ENCODE measurements at regions not wholly inside any gene's neighbourhood (a gene's known extent, or its start where the extent isn't known, plus 50 kb on each side); places are given as distances from the start of the nearest gene placed in this dataset.
A peak's percentile ranks its signal among the peaks of the same experiment; 100 is the strongest.

DNA sequence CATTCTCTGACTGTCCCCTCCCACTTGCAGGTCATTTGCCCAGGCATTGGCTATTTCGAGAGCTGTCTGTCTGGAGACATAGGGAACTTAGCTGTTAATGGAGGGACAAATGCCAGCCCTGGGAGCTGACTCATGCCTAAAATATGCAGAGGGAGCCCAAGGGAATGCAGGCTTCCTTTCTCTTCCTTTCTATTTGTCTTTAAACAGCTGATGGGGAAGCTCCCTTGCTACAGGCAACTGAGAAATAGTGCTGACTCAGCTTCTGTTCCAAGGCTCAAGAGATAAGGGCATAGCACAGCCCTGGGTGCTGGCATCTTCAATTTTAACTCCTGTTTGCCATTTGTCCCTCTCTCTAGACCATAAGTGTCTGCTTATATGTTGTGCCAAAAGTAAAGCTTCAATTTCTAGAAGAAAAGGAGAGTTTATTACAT lies 82.7 kb upstream of the C1GALT1 start:
- Histone ChIP-seq H3F3A (ENCODE audit: insufficient read depth, low read length, poor library complexity, severe bottlenecking) (no peaks in the 10 kb centered on the region), H3K4me3 (ENCODE audit: low read length) (no peak overlapping the region), H3K9ac (ENCODE audit: low read length) (no peak overlapping the region), H3K79me2 (replicated peaks; ENCODE audit: insufficient read depth, low read length) (no peaks in the 10 kb centered on the region), H3K27ac (ENCODE audit: low read length) (peak overlapping the region; percentile 55), H3K36me3 (ENCODE audit: insufficient read depth, low read length) (no peaks in the 10 kb centered on the region), H3K4me2 (ENCODE audit: low read length) (peak overlapping the region; percentile 33), H4K20me1 (ENCODE audit: insufficient read depth) (no peaks in the 10 kb centered on the region), H2AFZ (ENCODE audit: low read depth, low read length) (no peak overlapping the region), H3K27me3 (ENCODE audit: insufficient read depth, low read depth, low read length) (no peaks in the 10 kb centered on the region), H3K9me3 (ENCODE audit: low read length) (no peaks in the 10 kb centered on the region), H3K9me2 (ENCODE audit: insufficient read depth, low read length) (no peaks in the 10 kb centered on the region)
- TF ChIP-seq MXI1 (conservative IDR thresholded peaks at IDR 0.05; ENCODE audit: poor library complexity, severe bottlenecking): no peak
- TF ChIP-seq TAF1 (IDR thresholded peaks at IDR 0.05; ENCODE audit: low read depth): no peak
- no peak for TF ChIP-seq POLR2AphosphoS5 (IDR thresholded peaks at IDR 0.05)
- TF ChIP-seq, protein P1, sequence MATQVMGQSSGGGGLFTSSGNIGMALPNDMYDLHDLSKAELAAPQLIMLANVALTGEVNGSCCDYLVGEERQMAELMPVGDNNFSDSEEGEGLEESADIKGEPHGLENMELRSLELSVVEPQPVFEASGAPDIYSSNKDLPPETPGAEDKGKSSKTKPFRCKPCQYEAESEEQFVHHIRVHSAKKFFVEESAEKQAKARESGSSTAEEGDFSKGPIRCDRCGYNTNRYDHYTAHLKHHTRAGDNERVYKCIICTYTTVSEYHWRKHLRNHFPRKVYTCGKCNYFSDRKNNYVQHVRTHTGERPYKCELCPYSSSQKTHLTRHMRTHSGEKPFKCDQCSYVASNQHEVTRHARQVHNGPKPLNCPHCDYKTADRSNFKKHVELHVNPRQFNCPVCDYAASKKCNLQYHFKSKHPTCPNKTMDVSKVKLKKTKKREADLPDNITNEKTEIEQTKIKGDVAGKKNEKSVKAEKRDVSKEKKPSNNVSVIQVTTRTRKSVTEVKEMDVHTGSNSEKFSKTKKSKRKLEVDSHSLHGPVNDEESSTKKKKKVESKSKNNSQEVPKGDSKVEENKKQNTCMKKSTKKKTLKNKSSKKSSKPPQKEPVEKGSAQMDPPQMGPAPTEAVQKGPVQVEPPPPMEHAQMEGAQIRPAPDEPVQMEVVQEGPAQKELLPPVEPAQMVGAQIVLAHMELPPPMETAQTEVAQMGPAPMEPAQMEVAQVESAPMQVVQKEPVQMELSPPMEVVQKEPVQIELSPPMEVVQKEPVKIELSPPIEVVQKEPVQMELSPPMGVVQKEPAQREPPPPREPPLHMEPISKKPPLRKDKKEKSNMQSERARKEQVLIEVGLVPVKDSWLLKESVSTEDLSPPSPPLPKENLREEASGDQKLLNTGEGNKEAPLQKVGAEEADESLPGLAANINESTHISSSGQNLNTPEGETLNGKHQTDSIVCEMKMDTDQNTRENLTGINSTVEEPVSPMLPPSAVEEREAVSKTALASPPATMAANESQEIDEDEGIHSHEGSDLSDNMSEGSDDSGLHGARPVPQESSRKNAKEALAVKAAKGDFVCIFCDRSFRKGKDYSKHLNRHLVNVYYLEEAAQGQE (IDR thresholded peaks at IDR 0.05; ENCODE audit: borderline replicate concordance): no peak

DNA sequence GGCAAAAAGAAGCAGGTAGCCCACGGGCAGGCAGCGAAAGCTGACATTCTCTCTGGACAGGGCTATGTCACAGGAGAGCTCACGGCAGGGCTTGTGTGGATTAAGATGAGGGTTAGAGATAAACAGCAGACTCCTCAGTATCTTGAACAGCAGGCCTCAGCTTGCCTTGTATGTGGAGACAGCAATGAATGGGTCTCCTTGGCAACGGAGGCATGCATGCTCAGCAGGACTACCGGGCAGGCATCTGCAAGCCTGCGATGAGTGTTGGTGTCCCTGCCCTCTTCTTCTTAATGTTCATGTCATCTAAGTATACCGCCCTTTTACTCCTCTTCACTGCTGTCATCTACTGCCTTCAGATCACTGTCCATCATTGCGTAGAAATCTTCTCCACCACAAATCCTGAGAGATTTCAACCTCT lies 81.9 kb upstream of the C1GALT1 start:
- H3K27ac ChIP-seq (ENCODE audit: low read length): peak overlapping the region; percentile 55
- H3K9me3 ChIP-seq (ENCODE audit: low read length): no peaks in the 10 kb centered on the region
- H3K27me3 ChIP-seq (ENCODE audit: insufficient read depth, low read depth, low read length): no peaks in the 10 kb centered on the region
- H3F3A ChIP-seq (ENCODE audit: insufficient read depth, low read length, poor library complexity, severe bottlenecking): no peaks in the 10 kb centered on the region
- no peaks in the 10 kb centered on the region for H3K36me3 ChIP-seq (ENCODE audit: insufficient read depth, low read length)
- no peaks in the 10 kb centered on the region for H3K9me2 ChIP-seq (ENCODE audit: insufficient read depth, low read length)
- TF ChIP-seq, protein P2, sequence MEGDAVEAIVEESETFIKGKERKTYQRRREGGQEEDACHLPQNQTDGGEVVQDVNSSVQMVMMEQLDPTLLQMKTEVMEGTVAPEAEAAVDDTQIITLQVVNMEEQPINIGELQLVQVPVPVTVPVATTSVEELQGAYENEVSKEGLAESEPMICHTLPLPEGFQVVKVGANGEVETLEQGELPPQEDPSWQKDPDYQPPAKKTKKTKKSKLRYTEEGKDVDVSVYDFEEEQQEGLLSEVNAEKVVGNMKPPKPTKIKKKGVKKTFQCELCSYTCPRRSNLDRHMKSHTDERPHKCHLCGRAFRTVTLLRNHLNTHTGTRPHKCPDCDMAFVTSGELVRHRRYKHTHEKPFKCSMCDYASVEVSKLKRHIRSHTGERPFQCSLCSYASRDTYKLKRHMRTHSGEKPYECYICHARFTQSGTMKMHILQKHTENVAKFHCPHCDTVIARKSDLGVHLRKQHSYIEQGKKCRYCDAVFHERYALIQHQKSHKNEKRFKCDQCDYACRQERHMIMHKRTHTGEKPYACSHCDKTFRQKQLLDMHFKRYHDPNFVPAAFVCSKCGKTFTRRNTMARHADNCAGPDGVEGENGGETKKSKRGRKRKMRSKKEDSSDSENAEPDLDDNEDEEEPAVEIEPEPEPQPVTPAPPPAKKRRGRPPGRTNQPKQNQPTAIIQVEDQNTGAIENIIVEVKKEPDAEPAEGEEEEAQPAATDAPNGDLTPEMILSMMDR (IDR thresholded peaks at IDR 0.05; ENCODE audit: poor library complexity, severe bottlenecking): no peak
- TF ChIP-seq EZH2 (IDR thresholded peaks at IDR 0.05; ENCODE audit: borderline replicate concordance, insufficient read depth, low read length, poor library complexity, severe bottlenecking) (no peak), SMC3 (conservative IDR thresholded peaks at IDR 0.05; ENCODE audit: poor library complexity) (no peak), POLR2AphosphoS5 (IDR thresholded peaks at IDR 0.05) (peak; percentile 41)
- no peaks in the 10 kb centered on the region for H4K20me1 ChIP-seq (ENCODE audit: insufficient read depth)
- peak overlapping the region; percentile 1 for H3K9ac ChIP-seq (ENCODE audit: low read length)
- H3K79me2 ChIP-seq (replicated peaks; ENCODE audit: insufficient read depth, low read length): no peaks in the 10 kb centered on the region
- no peak overlapping the region for H2AFZ ChIP-seq (ENCODE audit: low read depth, low read length)
- H3K4me2 ChIP-seq (ENCODE audit: low read length): no peak overlapping the region
- H3K4me3 ChIP-seq (ENCODE audit: low read length): peak overlapping the region; percentile 42

DNA sequence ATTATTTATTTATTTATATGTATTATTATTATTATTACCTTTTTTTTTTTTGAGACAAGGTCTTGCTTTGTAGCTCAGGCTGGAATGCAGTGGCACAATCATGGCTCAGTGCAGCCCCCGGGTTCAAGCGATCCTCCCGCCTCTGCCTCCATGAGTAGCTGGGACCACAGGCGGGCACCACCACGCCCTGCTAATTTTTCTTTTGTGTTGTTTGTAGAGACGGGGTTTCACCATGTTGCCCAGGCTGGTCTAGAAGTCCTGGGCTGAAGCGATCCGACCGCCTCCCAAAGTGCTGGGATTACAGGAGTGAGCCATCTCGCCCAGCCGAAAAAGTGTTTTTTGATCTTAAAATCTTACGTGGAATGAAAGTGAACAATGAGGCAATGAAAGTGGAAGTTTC lies 79.4 kb upstream of the C1GALT1 start:
- Histone ChIP-seq H3K4me2 (ENCODE audit: low read length) (no peak overlapping the region), H3K27me3 (ENCODE audit: insufficient read depth, low read depth, low read length) (no peaks in the 10 kb centered on the region), H2AFZ (ENCODE audit: low read depth, low read length) (no peak overlapping the region), H3K36me3 (ENCODE audit: insufficient read depth, low read length) (no peaks in the 10 kb centered on the region), H3K9ac (ENCODE audit: low read length) (no peak overlapping the region), H3K9me2 (ENCODE audit: insufficient read depth, low read length) (no peaks in the 10 kb centered on the region), H3K79me2 (replicated peaks; ENCODE audit: insufficient read depth, low read length) (no peaks in the 10 kb centered on the region), H3F3A (ENCODE audit: insufficient read depth, low read length, poor library complexity, severe bottlenecking) (no peaks in the 10 kb centered on the region), H3K27ac (ENCODE audit: low read length) (no peak overlapping the region), H3K4me3 (ENCODE audit: low read length) (no peak overlapping the region), H3K9me3 (ENCODE audit: low read length) (no peaks in the 10 kb centered on the region), H4K20me1 (ENCODE audit: insufficient read depth) (no peaks in the 10 kb centered on the region)
- TF ChIP-seq EP300 (conservative IDR thresholded peaks at IDR 0.05; ENCODE audit: poor library complexity, severe bottlenecking) (no peak), SMC3 (conservative IDR thresholded peaks at IDR 0.05; ENCODE audit: poor library complexity) (no peak), RAD21 (conservative IDR thresholded peaks at IDR 0.05) (no peak), MXI1 (conservative IDR thresholded peaks at IDR 0.05; ENCODE audit: poor library complexity, severe bottlenecking) (no peak), TAF1 (IDR thresholded peaks at IDR 0.05; ENCODE audit: low read depth) (no peak), EZH2 (IDR thresholded peaks at IDR 0.05; ENCODE audit: borderline replicate concordance, insufficient read depth, low read length, poor library complexity, severe bottlenecking) (no peak), POLR2AphosphoS5 (IDR thresholded peaks at IDR 0.05) (no peak)
- TF ChIP-seq, protein P2 (IDR thresholded peaks at IDR 0.05; ENCODE audit: poor library complexity, severe bottlenecking): no peak
